B cell (primary cell): ENCODE measurements at regions not wholly inside any gene's neighbourhood (a gene's known extent, or its start where the extent isn't known, plus 50 kb on each side); places are given as distances from the start of the nearest gene placed in this dataset.

Experiments used
- ATAC-seq: fragments of 200-7000 bp; cut with Tn5 transposase; one replicate; pipeline ENCODE4 v1.10.0; 2021; ENCODE audit warnings: low read depth, mild to moderate bottlenecking, moderate number of reproducible peaks, moderate library complexity
- CTCF ChIA-PET: fragments of 350-600 bp; sonication (Branson Sonifier 250); formaldehyde crosslinking; loops from one replicate; lab custom pipeline; 2021; ENCODE audit warnings: antibody characterized with exemption, inconsistent platforms; lab: Charles Lee
- POLR2A ChIA-PET: fragments of 350-600 bp; sonication (Branson Sonifier 250); formaldehyde crosslinking; loops from one replicate; lab custom pipeline; 2021; ENCODE audit warnings: antibody characterized with exemption; lab: Charles Lee
- DNase-seq: peaks from one replicate; pipeline ENCODE4 v3.0.0; 2013
- H2AFZ ChIP-seq: 2 replicates; pipeline ENCODE4 v1.6.1; 2012; ENCODE audit warnings: mild to moderate bottlenecking, low read depth, low read length; ENCODE audit not compliant: insufficient read depth, poor library complexity, severe bottlenecking
- H3K27ac ChIP-seq, 2 donors: 1 replicate in 1 of 2; 2 replicates in 1 of 2; pipeline ENCODE4 v1.5.1; 2012 to 2013; ENCODE audit warnings: low read length in 2 of 2, mild to moderate bottlenecking in 2 of 2, moderate library complexity in 1 of 2
- H3K27me3 ChIP-seq, 4 experiments: fragments of 200-600 bp in 1 of 4; sonication (generic) in 1 of 4; replicated peaks in 1 of 4; 1 replicate in 2 of 4; 2 replicates in 2 of 4; pipeline versions ENCODE4 v1.6.1 to v1.7.0; 2013 to 2016; ENCODE audit warnings: low read length in 3 of 4, mild to moderate bottlenecking in 2 of 4, mixed read lengths in 1 of 4, moderate library complexity in 1 of 4; ENCODE audit not compliant: insufficient read depth in 4 of 4, control insufficient read depth in 3 of 4; ENCODE audit errors: control extremely low read depth in 1 of 4
- H3K36me3 ChIP-seq, 2 experiments: replicated peaks in 1 of 2; 1 replicate in 1 of 2; 2 replicates in 1 of 2; pipeline versions ENCODE4 v1.6.1 to v1.7.1; 2013; ENCODE audit warnings: low read length in 1 of 2; ENCODE audit not compliant: insufficient read depth in 2 of 2, control insufficient read depth in 1 of 2; ENCODE audit errors: control extremely low read depth in 1 of 2, extremely low read depth in 1 of 2
- H3K4me1 ChIP-seq, 2 donors: fragments of 200-600 bp in 1 of 2; sonication (generic) in 1 of 2; 1 replicate in 1 of 2; 2 replicates in 1 of 2; pipeline versions ENCODE4 v1.5.1 to v1.6.1; 2013 to 2017; ENCODE audit warnings: low read length in 2 of 2; ENCODE audit not compliant: control insufficient read depth in 2 of 2, insufficient read depth in 2 of 2
- H3K4me2 ChIP-seq: replicated peaks from 2 replicates; pipeline ENCODE3; 2012; ENCODE audit warnings: mild to moderate bottlenecking, low read depth, low read length; ENCODE audit not compliant: poor library complexity, severe bottlenecking
- H3K4me3 ChIP-seq, 5 experiments: fragments of 200-600 bp in 1 of 5; sonication (generic) in 1 of 5; 1 replicate in 3 of 5; 2 replicates in 2 of 5; pipeline versions ENCODE4 v1.5.1 to v1.7.0; 2011 to 2016; ENCODE audit warnings: low read length in 4 of 5, mild to moderate bottlenecking in 4 of 5, low read depth in 2 of 5, control low read depth in 1 of 5, moderate library complexity in 1 of 5; ENCODE audit not compliant: insufficient read depth in 1 of 5; ENCODE audit errors: control extremely low read depth in 1 of 5, extremely low read depth in 1 of 5
- H3K79me2 ChIP-seq: fragments of 200-600 bp; sonication (generic); one replicate; pipeline ENCODE4 v1.6.0; 2016; ENCODE audit warnings: low read length; ENCODE audit not compliant: control insufficient read depth, insufficient read depth
- H3K9ac ChIP-seq: fragments of 200-600 bp; sonication (generic); 2 replicates; pipeline ENCODE4 v1.6.1; 2017; ENCODE audit warnings: mild to moderate bottlenecking, low read length, moderate library complexity
- H3K9me3 ChIP-seq, 3 donors: one replicate each; pipeline versions ENCODE4 v1.6.1 to v1.7.1; 2013; ENCODE audit warnings: low read length in 2 of 3; ENCODE audit not compliant: control insufficient read depth in 2 of 3, insufficient read depth in 1 of 3; ENCODE audit errors: control extremely low read depth in 1 of 3
- H4K20me1 ChIP-seq: 2 replicates; pipeline ENCODE4 v1.6.0; 2012; ENCODE audit warnings: mild to moderate bottlenecking, low read length; ENCODE audit not compliant: insufficient read depth, control insufficient read depth, poor library complexity, severe bottlenecking
- H3K27ac Mint-ChIP-seq: one replicate; pipeline ENCODE4 v1.8.0; 2021; ENCODE audit warnings: mixed read lengths
- H3K27me3 Mint-ChIP-seq: one replicate; pipeline ENCODE4 v1.8.0; 2021; ENCODE audit warnings: mixed read lengths
- H3K4me1 Mint-ChIP-seq: one replicate; pipeline ENCODE4 v1.8.0; 2021; ENCODE audit warnings: mixed read lengths
- H3K4me3 Mint-ChIP-seq: one replicate; pipeline ENCODE4 v1.8.0; 2021; ENCODE audit warnings: mixed read lengths
- H3K9me3 Mint-ChIP-seq: one replicate; pipeline ENCODE4 v1.8.0; 2022; ENCODE audit warnings: mixed read lengths; ENCODE audit not compliant: insufficient read depth
- CTCF ChIP-seq: fragments of 200-600 bp; IDR thresholded peaks from one replicate; pipeline ENCODE4 v1.8.0; 2022; ENCODE audit warnings: antibody characterized with exemption, mild to moderate bottlenecking
- EZH2 ChIP-seq: IDR thresholded peaks from 2 replicates; pipeline ENCODE4 v1.6.1; 2012; ENCODE audit warnings: borderline replicate concordance, low read depth, mild to moderate bottlenecking, moderate library complexity, low read length; ENCODE audit not compliant: insufficient read depth, poor library complexity, severe bottlenecking
- WGBS: methylation state at CpG from one replicate; pipeline ENCODE4 v1.1.5; 2013; ENCODE audit warnings: missing lambda C conversion rate; ENCODE audit not compliant: insufficient coverage; 5-methylcytosine and 5-hydroxymethylcytosine counted together
- intact Hi-C: fragments of 100-400 bp; cut with micrococcal nuclease; formaldehyde crosslinking; loops from one replicate; pipeline ENCODE4 v1.10.0; 2022

GRCh38 chr6:19408331-19408730 lies 428.8 kb upstream of the ID4 start:
- H3K4me1 Mint-ChIP-seq: no peaks in the 10 kb centered on the region
- no peaks in the 10 kb centered on the region for H3K27me3 Mint-ChIP-seq
- H3K79me2 ChIP-seq: no peaks in the 10 kb centered on the region
- no peak overlapping the region for H3K4me3 Mint-ChIP-seq
- intact Hi-C loops: no loop called here
- no peak overlapping the region for H2AFZ ChIP-seq
- no peak overlapping the region for H3K27ac ChIP-seq
- no peaks in the 10 kb centered on the region for H3K36me3 ChIP-seq
- H3K4me1 ChIP-seq: no peaks in the 10 kb centered on the region
- no peaks in the 10 kb centered on the region for H4K20me1 ChIP-seq
- no peak overlapping the region for H3K4me2 ChIP-seq
- no peak overlapping the region for H3K27ac Mint-ChIP-seq
- no peak for TF ChIP-seq CTCF
- no peak for TF ChIP-seq EZH2
- H3K9me3 ChIP-seq: peaks cover 0 to 3% (median 0%) of the 10 kb centered on the region in 3 donors
- ATAC-seq: no peak
- POLR2A ChIA-PET: no interaction called here
- H3K9ac ChIP-seq: no peak overlapping the region
- no peak for DNase-seq
- 70% methylated on average over 3 of the region's 3 CpGs for WGBS
- no peaks in the 10 kb centered on the region for H3K27me3 ChIP-seq
- H3K4me3 ChIP-seq: no peak overlapping the region
- peaks cover 13% of the 10 kb centered on the region for H3K9me3 Mint-ChIP-seq
- CTCF ChIA-PET: no interaction called here

- Histone ChIP-seq H3K79me2 (no peaks in the 10 kb centered on the region), H3K36me3 (no peaks in the 10 kb centered on the region), H3K4me3 (no peak overlapping the region), H3K4me2 (no peak overlapping the region), H3K27me3 (no peaks in the 10 kb centered on the region), H2AFZ (no peak overlapping the region), H3K27ac (no peak overlapping the region), H3K9ac (no peak overlapping the region), H4K20me1 (no peaks in the 10 kb centered on the region), H3K4me1 (no peaks in the 10 kb centered on the region), H3K9me3 (no peaks in the 10 kb centered on the region)
- Mint-ChIP-seq H3K4me1 (no peaks in the 10 kb centered on the region), H3K4me3 (no peak overlapping the region), H3K9me3 (peaks cover 10% of the 10 kb centered on the region), H3K27me3 (no peaks in the 10 kb centered on the region), H3K27ac (no peak overlapping the region)
- ATAC-seq (no peak), DNase-seq (no peak)
- POLR2A ChIA-PET: no interaction called here
- TF ChIP-seq EZH2 (no peak), CTCF (no peak)
- CTCF ChIA-PET: no interaction called here
- intact Hi-C loops: no loop called here
These were observed 426.7 kb upstream of the ID4 start for GRCh38 chr6:19410481-19410880.
